ENCODE measurements at regions not wholly inside any gene's neighbourhood (a gene's known extent, or its start where the extent isn't known, plus 50 kb on each side); places are given as distances from the start of the nearest gene placed in this dataset.
"Not testable (repeated sequence)": the region's sequence is repeated elsewhere in the genome, so short reads cannot be mapped to it uniquely, and the experiment has no call there.

DNA sequence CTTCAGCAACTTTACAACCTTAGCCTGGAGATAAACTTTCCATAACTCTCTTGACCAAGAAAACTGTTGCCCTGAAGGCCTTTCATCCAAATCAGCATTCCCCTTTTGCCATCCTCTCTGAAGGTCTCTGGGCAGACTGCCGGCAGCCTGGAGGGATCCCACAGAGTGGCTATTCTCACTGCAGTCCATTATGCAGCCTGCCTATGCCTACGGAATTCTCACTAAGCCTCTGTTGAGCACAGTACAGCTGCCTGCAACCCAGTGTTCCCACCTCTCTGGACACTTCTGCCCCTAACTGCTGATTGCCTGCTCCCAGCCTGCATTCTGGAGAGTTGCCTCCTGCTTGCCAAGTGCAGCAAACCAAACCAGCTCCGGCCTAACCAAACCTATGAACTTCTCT, 548.9 kb upstream of the STEAP1 start:
- Histone ChIP-seq H3K4me3 (no peak overlapping the region), H3K27me3 (no peaks in the 10 kb centered on the region), H3K4me1 (no peaks in the 10 kb centered on the region), H3K27ac (no peak overlapping the region), H3K9me3 (peaks cover 0 to 17% (median 11%) of the 10 kb centered on the region in 4 donors), H3K36me3 (no peaks in the 10 kb centered on the region)
- WGBS, 5 donors: 63 to 87% (median 78%) methylated on average over 3 of the region's 3 CpGs
- intact Hi-C loops (cut with DNase I; ENCODE audit: low total_unique reads): no loop called here
- no peak for TF ChIP-seq POLR2AphosphoS5 (IDR thresholded peaks at IDR 0.05)
- no peak for TF ChIP-seq EP300 (IDR thresholded peaks at IDR 0.05)
- TF ChIP-seq, protein P1, sequence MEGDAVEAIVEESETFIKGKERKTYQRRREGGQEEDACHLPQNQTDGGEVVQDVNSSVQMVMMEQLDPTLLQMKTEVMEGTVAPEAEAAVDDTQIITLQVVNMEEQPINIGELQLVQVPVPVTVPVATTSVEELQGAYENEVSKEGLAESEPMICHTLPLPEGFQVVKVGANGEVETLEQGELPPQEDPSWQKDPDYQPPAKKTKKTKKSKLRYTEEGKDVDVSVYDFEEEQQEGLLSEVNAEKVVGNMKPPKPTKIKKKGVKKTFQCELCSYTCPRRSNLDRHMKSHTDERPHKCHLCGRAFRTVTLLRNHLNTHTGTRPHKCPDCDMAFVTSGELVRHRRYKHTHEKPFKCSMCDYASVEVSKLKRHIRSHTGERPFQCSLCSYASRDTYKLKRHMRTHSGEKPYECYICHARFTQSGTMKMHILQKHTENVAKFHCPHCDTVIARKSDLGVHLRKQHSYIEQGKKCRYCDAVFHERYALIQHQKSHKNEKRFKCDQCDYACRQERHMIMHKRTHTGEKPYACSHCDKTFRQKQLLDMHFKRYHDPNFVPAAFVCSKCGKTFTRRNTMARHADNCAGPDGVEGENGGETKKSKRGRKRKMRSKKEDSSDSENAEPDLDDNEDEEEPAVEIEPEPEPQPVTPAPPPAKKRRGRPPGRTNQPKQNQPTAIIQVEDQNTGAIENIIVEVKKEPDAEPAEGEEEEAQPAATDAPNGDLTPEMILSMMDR (IDR thresholded peaks at IDR 0.05): no peak
- no peak for TF ChIP-seq POLR2A (IDR thresholded peaks at IDR 0.05)
- DNase-seq: no peak

DNA sequence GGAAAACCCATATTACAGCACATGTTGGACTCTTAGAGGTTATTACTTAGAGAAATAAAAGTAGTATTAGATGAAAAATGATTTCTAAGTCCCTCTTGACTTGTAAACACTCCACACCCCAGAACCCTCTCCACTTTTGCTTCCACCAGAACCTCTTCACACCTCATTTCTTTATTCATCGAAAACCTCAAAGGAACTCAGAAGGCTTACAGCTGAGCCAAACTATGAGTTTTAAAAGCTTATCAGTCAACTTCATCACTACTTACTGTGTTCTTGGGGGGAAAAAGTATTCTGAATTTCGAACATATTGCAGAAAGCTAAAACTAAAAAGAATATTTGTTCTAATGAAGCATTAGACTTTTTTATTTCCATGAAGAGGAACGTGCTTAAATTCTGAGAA, 547.8 kb upstream of the STEAP1 start:
- no peak overlapping the region for H3K4me3 ChIP-seq
- intact Hi-C loops (cut with DNase I; ENCODE audit: low total_unique reads): no loop called here
- no peaks in the 10 kb centered on the region for H3K27me3 ChIP-seq
- H3K9me3 ChIP-seq: peaks cover 0 to 5% (median 1%) of the 10 kb centered on the region in 4 donors
- H3K27ac ChIP-seq: no peak overlapping the region
- no peak for TF ChIP-seq POLR2A (IDR thresholded peaks at IDR 0.05)
- TF ChIP-seq POLR2AphosphoS5 (IDR thresholded peaks at IDR 0.05): no peak
- TF ChIP-seq, protein P1 (IDR thresholded peaks at IDR 0.05): no peak
- TF ChIP-seq EP300 (IDR thresholded peaks at IDR 0.05): no peak
- no peak for DNase-seq
- H3K36me3 ChIP-seq: no peaks in the 10 kb centered on the region
- no peaks in the 10 kb centered on the region for H3K4me1 ChIP-seq
- WGBS, 5 donors: 54 to 79% (median 68%) methylated on average over 3 of the region's 3 CpGs

DNA sequence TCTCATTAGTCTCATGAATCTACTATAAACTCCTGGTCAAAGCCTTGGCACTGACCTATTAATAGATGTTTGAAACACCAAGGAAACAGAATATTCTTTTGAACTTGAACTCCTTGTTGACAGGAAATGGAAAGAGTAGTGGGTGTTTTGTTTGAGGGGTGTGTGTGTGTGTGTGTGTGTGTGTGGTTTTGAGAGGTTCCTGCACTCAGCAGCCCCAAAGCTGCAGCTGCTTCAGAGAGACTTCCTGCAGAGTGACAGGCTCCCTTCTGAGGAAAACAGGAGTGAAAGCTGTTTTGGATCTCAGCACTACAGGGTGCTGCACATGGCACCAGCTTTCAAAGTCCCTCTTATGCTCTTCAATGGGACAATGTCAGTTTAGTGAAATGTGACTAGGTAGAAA, 546.5 kb upstream of the STEAP1 start:
- TF ChIP-seq POLR2A (IDR thresholded peaks at IDR 0.05): no peak
- TF ChIP-seq, protein P1 (IDR thresholded peaks at IDR 0.05): no peak
- no peak for TF ChIP-seq EP300 (IDR thresholded peaks at IDR 0.05)
- TF ChIP-seq POLR2AphosphoS5 (IDR thresholded peaks at IDR 0.05): no peak
- Histone ChIP-seq H3K36me3 (no peaks in the 10 kb centered on the region), H3K4me3 (no peak overlapping the region), H3K27me3 (no peaks in the 10 kb centered on the region), H3K9me3 (no peaks in the 10 kb centered on the region), H3K4me1 (no peaks in the 10 kb centered on the region), H3K27ac (no peak overlapping the region)
- peak in 1 of 2 donors; percentile 44 for DNase-seq
- intact Hi-C loops (cut with DNase I; ENCODE audit: low total_unique reads): no loop called here

DNA sequence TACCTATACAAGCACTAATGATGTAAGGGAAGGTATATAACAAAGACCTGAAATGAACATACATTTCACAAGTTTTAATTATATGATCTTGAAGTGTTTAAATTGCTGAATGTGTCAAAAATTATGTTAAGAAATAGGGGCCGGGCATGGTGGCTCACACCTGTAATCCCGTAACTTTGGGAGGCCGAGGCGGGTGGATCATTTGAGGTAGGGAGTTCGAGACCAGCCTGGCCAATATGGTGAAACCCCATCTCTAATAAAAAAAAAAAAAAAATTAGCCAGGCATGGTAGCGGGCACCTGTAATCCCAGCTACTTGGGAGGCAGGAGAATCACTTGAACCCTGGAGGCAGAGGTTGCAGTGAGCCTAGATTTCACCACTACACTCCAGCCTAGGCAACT, 537.4 kb upstream of the STEAP1 start:
- 93 to 96% (median 95%) methylated on average over 6 of the region's 6 CpGs for WGBS, 5 donors
- H3K27me3 ChIP-seq; H3K27ac ChIP-seq; DNase-seq; H3K36me3 ChIP-seq; H3K9me3 ChIP-seq; H3K4me1 ChIP-seq; intact Hi-C loops (cut with DNase I; ENCODE audit: low total_unique reads); H3K4me3 ChIP-seq: not testable (repeated sequence)

DNA sequence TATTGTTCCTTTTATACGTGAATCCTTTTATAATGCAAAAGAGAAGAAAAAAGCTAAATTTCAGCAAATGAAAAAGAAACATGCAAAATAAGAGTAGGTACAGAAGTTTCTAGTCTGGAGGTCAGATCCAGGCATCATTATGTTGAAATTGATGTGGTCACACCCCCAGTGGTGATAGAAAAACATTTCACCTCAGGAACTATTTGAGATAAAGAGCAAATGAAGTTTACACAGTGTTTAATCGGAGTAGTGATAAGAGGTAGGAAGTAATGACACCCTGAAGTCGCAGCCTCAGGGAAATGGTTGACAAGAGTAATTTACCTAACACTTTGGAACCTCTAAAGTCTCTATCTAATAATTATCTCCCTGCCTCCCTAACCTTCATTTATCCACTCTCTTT, 536.0 kb upstream of the STEAP1 start:
- TF ChIP-seq, protein P1 (IDR thresholded peaks at IDR 0.05): no peak
- TF ChIP-seq POLR2AphosphoS5 (IDR thresholded peaks at IDR 0.05): no peak
- no peak for TF ChIP-seq POLR2A (IDR thresholded peaks at IDR 0.05)
- TF ChIP-seq EP300 (IDR thresholded peaks at IDR 0.05): no peak
- DNase-seq: peak in 1 of 2 donors; percentile 27

More for the DNA sequence above, 536.0 kb upstream of the STEAP1 start:
- WGBS, 5 donors: 15 to 31% (median 27%) methylated on average over 3 of the region's 3 CpGs
- no peaks in the 10 kb centered on the region for H3K9me3 ChIP-seq
- no peaks in the 10 kb centered on the region for H3K27me3 ChIP-seq
- no peak overlapping the region for H3K27ac ChIP-seq
- H3K4me3 ChIP-seq: no peak overlapping the region
- H3K4me1 ChIP-seq: no peaks in the 10 kb centered on the region
- intact Hi-C loops (cut with DNase I; ENCODE audit: low total_unique reads): no loop called here
- H3K36me3 ChIP-seq: no peaks in the 10 kb centered on the region
